H1 (cell line): ENCODE measurements at regions not wholly inside any gene's neighbourhood (a gene's known extent, or its start where the extent isn't known, plus 50 kb on each side); places are given as distances from the start of the nearest gene placed in this dataset.
A peak's percentile ranks its signal among the peaks of the same experiment; 100 is the strongest.

ENCODE experiments used
- BACH1 ChIP-seq: IDR thresholded peaks from 2 replicates; pipeline ENCODE4 v1.6.1; 2012; ENCODE audit warnings: low read length, improper control_type of control experiment
- CHD7 ChIP-seq: fragments of 300-600 bp; sonication (generic); IDR thresholded peaks from 2 replicates; pipeline ENCODE4 v1.7.1; 2012; ENCODE audit warnings: low read length, moderate library complexity, mild to moderate bottlenecking, inconsistent platforms; ENCODE audit not compliant: insufficient replicate concordance
- CTCF ChIP-seq, 3 experiments: IDR thresholded peaks; 1 replicate in 2 of 3; 2 replicates in 1 of 3; pipeline versions ENCODE4 v1.5.1 to v1.6.1; 2011; ENCODE audit warnings: low read length in 3 of 3, mild to moderate bottlenecking in 3 of 3, inconsistent platforms in 2 of 3, low read depth in 1 of 3, moderate library complexity in 1 of 3; ENCODE audit not compliant: insufficient read depth in 1 of 3; ENCODE audit errors: control extremely low read depth in 1 of 3
- EGR1 ChIP-seq: IDR thresholded peaks from 2 replicates; pipeline ENCODE4 v1.6.1; 2011; ENCODE audit warnings: low read depth, low read length, borderline replicate concordance
- POLR2AphosphoS5 ChIP-seq: IDR thresholded peaks from 2 replicates; pipeline ENCODE4 v1.6.1; 2011; ENCODE audit warnings: low read depth, low read length

- TF ChIP-seq CHD7 (no peak), EGR1 (no peak), POLR2AphosphoS5 (no peak), CTCF (IDR thresholded peaks at IDR 0.05; ENCODE audit: control extremely low read depth in 1 of 3, insufficient read depth in 1 of 3, low read depth in 1 of 3, low read length in 3 of 3) (peak; percentile 87 to 97 (median 95)), BACH1 (no peak)
Measured at GRCh38 chr1:30106125-30106524, 617.3 kb downstream of the MATN1 start (continued).
